ENCODE measurements at regions not wholly inside any gene's neighbourhood (a gene's known extent, or its start where the extent isn't known, plus 50 kb on each side); places are given as distances from the start of the nearest gene placed in this dataset.

GRCh38 chr4:119854364-119854763 is 212.3 kb downstream of the MAD2L1 start:
- H3K36me3 ChIP-seq (ENCODE audit: insufficient read depth, low read length), result no peaks in the 10 kb centered on the region
- no peaks in the 10 kb centered on the region for H3F3A ChIP-seq (ENCODE audit: insufficient read depth, low read length, poor library complexity, severe bottlenecking)
- H3K27ac ChIP-seq (ENCODE audit: low read length), result no peak overlapping the region
- no peaks in the 10 kb centered on the region for H3K79me2 ChIP-seq (replicated peaks; ENCODE audit: insufficient read depth, low read length)
- no peak overlapping the region for H3K9ac ChIP-seq (ENCODE audit: low read length)
- no peaks in the 10 kb centered on the region for H3K27me3 ChIP-seq (ENCODE audit: insufficient read depth, low read depth, low read length)
- H3K9me3 ChIP-seq (ENCODE audit: low read length), result no peaks in the 10 kb centered on the region
- no peaks in the 10 kb centered on the region for H4K20me1 ChIP-seq (ENCODE audit: insufficient read depth)
- no peak overlapping the region for H3K4me2 ChIP-seq (ENCODE audit: low read length)
- TF ChIP-seq EP300 (conservative IDR thresholded peaks at IDR 0.05; ENCODE audit: poor library complexity, severe bottlenecking) (no peak), EZH2 (IDR thresholded peaks at IDR 0.05; ENCODE audit: borderline replicate concordance, insufficient read depth, low read length, poor library complexity, severe bottlenecking) (no peak), POLR2AphosphoS5 (IDR thresholded peaks at IDR 0.05) (no peak), REST (IDR thresholded peaks at IDR 0.05; ENCODE audit: borderline replicate concordance) (no peak), RAD21 (conservative IDR thresholded peaks at IDR 0.05) (no peak), SMC3 (conservative IDR thresholded peaks at IDR 0.05; ENCODE audit: poor library complexity) (no peak), MXI1 (conservative IDR thresholded peaks at IDR 0.05; ENCODE audit: poor library complexity, severe bottlenecking) (no peak), CTCF (IDR thresholded peaks at IDR 0.05; ENCODE audit: poor library complexity, severe bottlenecking) (no peak), TAF1 (IDR thresholded peaks at IDR 0.05; ENCODE audit: low read depth) (no peak)
- no peak overlapping the region for H3K4me3 ChIP-seq (ENCODE audit: low read length)
- no peak overlapping the region for H2AFZ ChIP-seq (ENCODE audit: low read depth, low read length)
- H3K9me2 ChIP-seq (ENCODE audit: insufficient read depth, low read length), result no peaks in the 10 kb centered on the region

GRCh38 chr4:119851649-119852048 is 215.0 kb downstream of the MAD2L1 start:
- no peak for TF ChIP-seq EZH2 (IDR thresholded peaks at IDR 0.05; ENCODE audit: borderline replicate concordance, insufficient read depth, low read length, poor library complexity, severe bottlenecking)
- peak; percentile 62 for TF ChIP-seq POLR2AphosphoS5 (IDR thresholded peaks at IDR 0.05)
- TF ChIP-seq EP300 (conservative IDR thresholded peaks at IDR 0.05; ENCODE audit: poor library complexity, severe bottlenecking), result peak; percentile 93
- Histone ChIP-seq H3F3A (ENCODE audit: insufficient read depth, low read length, poor library complexity, severe bottlenecking) (no peaks in the 10 kb centered on the region), H2AFZ (ENCODE audit: low read depth, low read length) (no peak overlapping the region), H3K4me2 (ENCODE audit: low read length) (no peak overlapping the region), H3K79me2 (replicated peaks; ENCODE audit: insufficient read depth, low read length) (no peaks in the 10 kb centered on the region), H3K9ac (ENCODE audit: low read length) (no peak overlapping the region), H3K27me3 (ENCODE audit: insufficient read depth, low read depth, low read length) (no peaks in the 10 kb centered on the region), H3K9me2 (ENCODE audit: insufficient read depth, low read length) (no peaks in the 10 kb centered on the region), H3K4me3 (ENCODE audit: low read length) (no peak overlapping the region), H3K9me3 (ENCODE audit: low read length) (no peaks in the 10 kb centered on the region), H3K36me3 (ENCODE audit: insufficient read depth, low read length) (no peaks in the 10 kb centered on the region), H4K20me1 (ENCODE audit: insufficient read depth) (no peaks in the 10 kb centered on the region), H3K27ac (ENCODE audit: low read length) (peak overlapping the region; percentile 61)

- H3K9ac ChIP-seq (ENCODE audit: low read length), result no peak overlapping the region
- H3K9me3 ChIP-seq (ENCODE audit: low read length), result no peaks in the 10 kb centered on the region
- H3K9me2 ChIP-seq (ENCODE audit: insufficient read depth, low read length), result no peaks in the 10 kb centered on the region
- no peaks in the 10 kb centered on the region for H3F3A ChIP-seq (ENCODE audit: insufficient read depth, low read length, poor library complexity, severe bottlenecking)
- H2AFZ ChIP-seq (ENCODE audit: low read depth, low read length), result no peak overlapping the region
- no peaks in the 10 kb centered on the region for H3K27me3 ChIP-seq (ENCODE audit: insufficient read depth, low read depth, low read length)
- H3K36me3 ChIP-seq (ENCODE audit: insufficient read depth, low read length), result no peaks in the 10 kb centered on the region
- H4K20me1 ChIP-seq (ENCODE audit: insufficient read depth), result no peaks in the 10 kb centered on the region
- TF ChIP-seq RAD21 (conservative IDR thresholded peaks at IDR 0.05) (no peak), EZH2 (IDR thresholded peaks at IDR 0.05; ENCODE audit: borderline replicate concordance, insufficient read depth, low read length, poor library complexity, severe bottlenecking) (no peak), REST (IDR thresholded peaks at IDR 0.05; ENCODE audit: borderline replicate concordance) (no peak), EP300 (conservative IDR thresholded peaks at IDR 0.05; ENCODE audit: poor library complexity, severe bottlenecking) (no peak), CTCF (IDR thresholded peaks at IDR 0.05; ENCODE audit: poor library complexity, severe bottlenecking) (no peak), MXI1 (conservative IDR thresholded peaks at IDR 0.05; ENCODE audit: poor library complexity, severe bottlenecking) (no peak), TAF1 (IDR thresholded peaks at IDR 0.05; ENCODE audit: low read depth) (no peak)
- H3K79me2 ChIP-seq (replicated peaks; ENCODE audit: insufficient read depth, low read length), result no peaks in the 10 kb centered on the region
- H3K4me2 ChIP-seq (ENCODE audit: low read length), result no peak overlapping the region
- H3K27ac ChIP-seq (ENCODE audit: low read length), result no peak overlapping the region
- no peak overlapping the region for H3K4me3 ChIP-seq (ENCODE audit: low read length)
These were observed 212.8 kb upstream of the PDE5A start for GRCh38 chr4:119841361-119841760.

Measured in neural cell (in vitro differentiated cells).